ENCODE measurements at regions not wholly inside any gene's neighbourhood (a gene's known extent, or its start where the extent isn't known, plus 50 kb on each side); places are given as distances from the start of the nearest gene placed in this dataset.

- Histone ChIP-seq H3K36me3 (ENCODE audit: control insufficient read depth in 2 of 3, insufficient read depth in 3 of 3, low read length in 3 of 3) (no peaks in the 10 kb centered on the region), H3K9ac (ENCODE audit: low read length in 3 of 3) (no peak overlapping the region), H3K4me3 (ENCODE audit: low read length in 3 of 3) (no peak overlapping the region), H3K4me1 (ENCODE audit: control insufficient read depth in 2 of 3, insufficient read depth in 2 of 3, low read depth in 1 of 3, low read length in 3 of 3) (peaks cover 0 to 3% (median 0%) of the 10 kb centered on the region in 3 donors), H3K27ac (ENCODE audit: low read depth in 2 of 2, low read length in 2 of 2) (no peak overlapping the region), H3K27me3 (ENCODE audit: control insufficient read depth, insufficient read depth, low read length) (no peaks in the 10 kb centered on the region), H3K9me3 (ENCODE audit: control insufficient read depth in 2 of 3, insufficient read depth in 1 of 3, low read length in 3 of 3) (no peaks in the 10 kb centered on the region)
- DNase-seq (no peak), FAIRE-seq (no peak)
- TF ChIP-seq CTCF (IDR thresholded peaks at IDR 0.05; ENCODE audit: borderline replicate concordance, extremely low read depth, insufficient read depth) = no peak
- intact Hi-C loops (cut with DNase I) = no loop called here
Observed at GRCh38 chr4:177228599-177228998, 81.1 kb upstream of the NEIL3 start.

- Histone ChIP-seq H3K9ac (ENCODE audit: low read length in 3 of 3) (peak overlapping the region in 1 of 3 donors; percentile 15), H3K4me3 (ENCODE audit: low read length in 3 of 3) (peak overlapping the region; percentile 13 to 56 (median 52)), H3K36me3 (ENCODE audit: control insufficient read depth in 2 of 3, insufficient read depth in 3 of 3, low read length in 3 of 3) (no peaks in the 10 kb centered on the region), H3K27me3 (ENCODE audit: control insufficient read depth, insufficient read depth, low read length) (no peaks in the 10 kb centered on the region), H3K4me1 (ENCODE audit: control insufficient read depth in 2 of 3, insufficient read depth in 2 of 3, low read depth in 1 of 3, low read length in 3 of 3) (no peaks in the 10 kb centered on the region), H3K27ac (ENCODE audit: low read depth in 2 of 2, low read length in 2 of 2) (no peak overlapping the region), H3K9me3 (ENCODE audit: control insufficient read depth in 2 of 3, insufficient read depth in 1 of 3, low read length in 3 of 3) (no peaks in the 10 kb centered on the region)
- FAIRE-seq = no peak
- TF ChIP-seq CTCF (IDR thresholded peaks at IDR 0.05; ENCODE audit: borderline replicate concordance, extremely low read depth, insufficient read depth) = no peak
- peak in 2 of 5 donors; percentile 41 to 62 for DNase-seq
- intact Hi-C loops (cut with DNase I) = no loop called here
Observed at GRCh38 chr4:177229331-177229730, 80.3 kb upstream of the NEIL3 start.

GRCh38 chr4:177232473-177232872 is 77.2 kb upstream of the NEIL3 start:
- Histone ChIP-seq H3K27me3 (ENCODE audit: control insufficient read depth, insufficient read depth, low read length) (no peaks in the 10 kb centered on the region), H3K36me3 (ENCODE audit: control insufficient read depth in 2 of 3, insufficient read depth in 3 of 3, low read length in 3 of 3) (no peaks in the 10 kb centered on the region), H3K27ac (ENCODE audit: low read depth in 2 of 2, low read length in 2 of 2) (no peak overlapping the region), H3K4me1 (ENCODE audit: control insufficient read depth in 2 of 3, insufficient read depth in 2 of 3, low read depth in 1 of 3, low read length in 3 of 3) (peaks cover 0 to 3% (median 0%) of the 10 kb centered on the region in 3 donors), H3K4me3 (ENCODE audit: low read length in 3 of 3) (no peak overlapping the region), H3K9ac (ENCODE audit: low read length in 3 of 3) (no peak overlapping the region), H3K9me3 (ENCODE audit: control insufficient read depth in 2 of 3, insufficient read depth in 1 of 3, low read length in 3 of 3) (no peaks in the 10 kb centered on the region)
- FAIRE-seq (no peak), DNase-seq (no peak)
- no peak for TF ChIP-seq CTCF (IDR thresholded peaks at IDR 0.05; ENCODE audit: borderline replicate concordance, extremely low read depth, insufficient read depth)
- intact Hi-C loops (cut with DNase I) = no loop called here

GRCh38 chr4:177235026-177235425 is 74.6 kb upstream of the NEIL3 start:
- no peaks in the 10 kb centered on the region for H3K36me3 ChIP-seq (ENCODE audit: control insufficient read depth in 2 of 3, insufficient read depth in 3 of 3, low read length in 3 of 3)
- no peak overlapping the region for H3K27ac ChIP-seq (ENCODE audit: low read depth in 2 of 2, low read length in 2 of 2)
- no peak overlapping the region for H3K4me3 ChIP-seq (ENCODE audit: low read length in 3 of 3)
- DNase-seq = no peak
- H3K27me3 ChIP-seq (ENCODE audit: control insufficient read depth, insufficient read depth, low read length) = no peaks in the 10 kb centered on the region
- peaks cover 0 to 4% (median 0%) of the 10 kb centered on the region in 3 donors for H3K4me1 ChIP-seq (ENCODE audit: control insufficient read depth in 2 of 3, insufficient read depth in 2 of 3, low read depth in 1 of 3, low read length in 3 of 3)
- H3K9me3 ChIP-seq (ENCODE audit: control insufficient read depth in 2 of 3, insufficient read depth in 1 of 3, low read length in 3 of 3) = no peaks in the 10 kb centered on the region
- no peak for FAIRE-seq
- no peak overlapping the region for H3K9ac ChIP-seq (ENCODE audit: low read length in 3 of 3)
- TF ChIP-seq CTCF (IDR thresholded peaks at IDR 0.05; ENCODE audit: borderline replicate concordance, extremely low read depth, insufficient read depth) = no peak
- intact Hi-C loops (cut with DNase I) = no loop called here
